Mesenchymal stem cell (in vitro differentiated cells and primary cell): ENCODE measurements at regions not wholly inside any gene's neighbourhood (a gene's known extent, or its start where the extent isn't known, plus 50 kb on each side); places are given as distances from the start of the nearest gene placed in this dataset.

ENCODE experiments used
- DNase-seq: peaks from one replicate; pipeline ENCODE4 v3.0.0-alpha.2; 2013
- H2AFZ ChIP-seq: one replicate; pipeline ENCODE4 v1.6.1; 2013; ENCODE audit warnings: low read depth, mild to moderate bottlenecking, control low read depth, inconsistent platforms, low read length, moderate library complexity
- H2AK5ac ChIP-seq: 2 replicates; pipeline ENCODE4 v1.6.1; 2013; ENCODE audit warnings: low read length, moderate library complexity, mild to moderate bottlenecking, inconsistent platforms; ENCODE audit not compliant: severe bottlenecking
- H2BK120ac ChIP-seq: one replicate; pipeline ENCODE4 v1.6.1; 2013; ENCODE audit warnings: low read depth, mild to moderate bottlenecking, inconsistent platforms, low read length, moderate library complexity
- H2BK12ac ChIP-seq, 2 experiments: one replicate each; pipeline ENCODE4 v1.6.1; 2013; ENCODE audit warnings: inconsistent platforms in 2 of 2, low read length in 2 of 2, mild to moderate bottlenecking in 2 of 2, moderate library complexity in 2 of 2, control low read depth in 1 of 2
- H2BK15ac ChIP-seq: one replicate; pipeline ENCODE4 v1.6.1; 2013; ENCODE audit warnings: mild to moderate bottlenecking, low read depth, inconsistent platforms; ENCODE audit not compliant: poor library complexity, severe bottlenecking
- H2BK5ac ChIP-seq: 2 replicates; pipeline ENCODE4 v1.6.1; 2013; ENCODE audit warnings: low read depth, mild to moderate bottlenecking, low read length, control low read depth, inconsistent platforms; ENCODE audit not compliant: poor library complexity, severe bottlenecking
- H3K14ac ChIP-seq, 2 experiments: one replicate each; pipeline ENCODE4 v1.6.1; 2013; ENCODE audit warnings: inconsistent platforms in 2 of 2, low read length in 2 of 2, control low read depth in 1 of 2, mild to moderate bottlenecking in 1 of 2, moderate library complexity in 1 of 2
- H3K18ac ChIP-seq, 2 experiments: one replicate each; pipeline ENCODE4 v1.6.1; 2013; ENCODE audit warnings: inconsistent platforms in 2 of 2, low read length in 2 of 2, control low read depth in 1 of 2, low read depth in 1 of 2, mild to moderate bottlenecking in 1 of 2
- H3K23ac ChIP-seq, 2 experiments: one replicate each; pipeline ENCODE4 v1.6.1; 2013; ENCODE audit warnings: inconsistent platforms in 2 of 2, low read length in 2 of 2, mild to moderate bottlenecking in 2 of 2, moderate library complexity in 2 of 2, control low read depth in 1 of 2
- H3K27ac ChIP-seq: 2 replicates; pipeline ENCODE4 v1.5.1; 2013; ENCODE audit warnings: mild to moderate bottlenecking, moderate library complexity, low read length, control low read depth, inconsistent platforms; ENCODE audit not compliant: poor library complexity, severe bottlenecking
- H3K27me3 ChIP-seq, 2 experiments: 2 replicates each; pipeline versions ENCODE4 v1.6.1 to v1.7.0; 2013; ENCODE audit warnings: low read length in 2 of 2, mild to moderate bottlenecking in 2 of 2, moderate library complexity in 2 of 2, control low read depth in 1 of 2, inconsistent platforms in 1 of 2; ENCODE audit not compliant: control insufficient read depth in 1 of 2, insufficient read depth in 1 of 2
- H3K36me3 ChIP-seq, 2 experiments: 2 replicates each; pipeline versions ENCODE4 v1.6.1 to v1.7.0; 2013; ENCODE audit warnings: low read length in 2 of 2, control low read depth in 1 of 2, inconsistent platforms in 1 of 2, low read depth in 1 of 2, mild to moderate bottlenecking in 1 of 2; ENCODE audit not compliant: insufficient read depth in 2 of 2, control insufficient read depth in 1 of 2
- H3K4ac ChIP-seq, 2 experiments: one replicate each; pipeline ENCODE4 v1.6.1; 2013; ENCODE audit warnings: inconsistent platforms in 2 of 2, low read length in 2 of 2, mild to moderate bottlenecking in 2 of 2, moderate library complexity in 2 of 2, control low read depth in 1 of 2, low read depth in 1 of 2
- H3K4me1 ChIP-seq: 2 replicates; pipeline ENCODE4 v1.6.1; 2013; ENCODE audit warnings: low read depth, low read length, control low read depth; ENCODE audit not compliant: control insufficient read depth, insufficient read depth
- H3K4me2 ChIP-seq: 2 replicates; pipeline ENCODE4 v1.6.1; 2013; ENCODE audit warnings: low read length, mild to moderate bottlenecking, inconsistent platforms; ENCODE audit not compliant: poor library complexity, severe bottlenecking
- H3K4me3 ChIP-seq, 2 experiments: 2 replicates each; pipeline versions ENCODE4 v1.5.1 to v1.7.0; 2013; ENCODE audit warnings: low read length in 2 of 2, mild to moderate bottlenecking in 2 of 2, control low read depth in 1 of 2, low read depth in 1 of 2; ENCODE audit not compliant: insufficient read depth in 1 of 2
- H3K79me1 ChIP-seq: replicated peaks from 2 replicates; pipeline ENCODE4 v1.6.1; 2013; ENCODE audit warnings: mild to moderate bottlenecking, control low read depth, low read length, inconsistent platforms; ENCODE audit not compliant: poor library complexity, severe bottlenecking
- H3K9ac ChIP-seq: 2 replicates; pipeline ENCODE4 v1.7.0; 2013; ENCODE audit warnings: mild to moderate bottlenecking, low read length, moderate library complexity
- H3K9me3 ChIP-seq: 2 replicates; pipeline ENCODE4 v1.7.0; 2013; ENCODE audit warnings: mild to moderate bottlenecking, low read length; ENCODE audit not compliant: control insufficient read depth
- H4K8ac ChIP-seq: one replicate; pipeline ENCODE4 v1.6.1; 2013; ENCODE audit warnings: inconsistent platforms, mild to moderate bottlenecking, low read length, moderate library complexity
- H4K91ac ChIP-seq: one replicate; pipeline ENCODE4 v1.6.1; 2013; ENCODE audit warnings: mild to moderate bottlenecking, low read length, inconsistent platforms
- WGBS: methylation state at CpG from one replicate; pipeline ENCODE4 v1.1.7; 2013; ENCODE audit warnings: mixed read lengths; 5-methylcytosine and 5-hydroxymethylcytosine counted together

- Histone ChIP-seq H2AK5ac (no peak overlapping the region), H3K23ac (no peak overlapping the region), H3K9me3 (no peaks in the 10 kb centered on the region), H3K4me1 (no peaks in the 10 kb centered on the region), H3K4me2 (no peak overlapping the region), H2BK5ac (no peak overlapping the region), H3K27ac (no peak overlapping the region), H3K18ac (no peak overlapping the region), H2BK12ac (no peak overlapping the region), H2BK15ac (no peak overlapping the region), H3K14ac (no peak overlapping the region), H4K8ac (no peak overlapping the region), H3K4me3 (no peak overlapping the region), H3K79me1 (no peaks in the 10 kb centered on the region), H2AFZ (no peak overlapping the region), H3K36me3 (no peaks in the 10 kb centered on the region), H4K91ac (no peak overlapping the region), H2BK120ac (no peak overlapping the region), H3K4ac (no peak overlapping the region), H3K9ac (no peak overlapping the region), H3K27me3 (peaks cover 0 to 8% of the 10 kb centered on the region in 2 experiments)
- no peak for DNase-seq
- WGBS: 29% methylated on average over 3 of the region's 3 CpGs
These were observed 137.8 kb upstream of the CCL2 start for GRCh38 chr17:34117332-34117731.

GRCh38 chr17:34117811-34118210 lies 137.3 kb upstream of the CCL2 start:
- H3K27me3 ChIP-seq: peaks cover 0 to 8% of the 10 kb centered on the region in 2 experiments
- H3K4ac ChIP-seq: no peak overlapping the region
- H2BK5ac ChIP-seq: no peak overlapping the region
- H3K4me2 ChIP-seq: no peak overlapping the region
- no peak overlapping the region for H3K23ac ChIP-seq
- H2BK12ac ChIP-seq: no peak overlapping the region
- H3K4me1 ChIP-seq: no peaks in the 10 kb centered on the region
- no peak for DNase-seq
- no peak overlapping the region for H2BK15ac ChIP-seq
- no peak overlapping the region for H3K4me3 ChIP-seq
- no peak overlapping the region for H2BK120ac ChIP-seq
- no peak overlapping the region for H2AK5ac ChIP-seq
- H3K18ac ChIP-seq: no peak overlapping the region
- H3K9ac ChIP-seq: no peak overlapping the region
- no peak overlapping the region for H4K8ac ChIP-seq
- H3K27ac ChIP-seq: no peak overlapping the region
- WGBS: 73% methylated on average over 1 of the region's 1 CpG
- no peaks in the 10 kb centered on the region for H3K36me3 ChIP-seq
- H3K79me1 ChIP-seq: no peaks in the 10 kb centered on the region
- no peak overlapping the region for H3K14ac ChIP-seq
- no peaks in the 10 kb centered on the region for H3K9me3 ChIP-seq
- H4K91ac ChIP-seq: no peak overlapping the region
- H2AFZ ChIP-seq: no peak overlapping the region

GRCh38 chr17:34118564-34118963 lies 136.5 kb upstream of the CCL2 start:
- Histone ChIP-seq H4K91ac (no peak overlapping the region), H3K4me3 (no peak overlapping the region), H3K9ac (no peak overlapping the region), H3K14ac (no peak overlapping the region), H2AFZ (no peak overlapping the region), H3K36me3 (no peaks in the 10 kb centered on the region), H3K4me1 (no peaks in the 10 kb centered on the region), H3K9me3 (no peaks in the 10 kb centered on the region), H3K79me1 (no peaks in the 10 kb centered on the region), H3K27ac (no peak overlapping the region), H3K4me2 (no peak overlapping the region), H2BK15ac (no peak overlapping the region), H2BK120ac (no peak overlapping the region), H3K4ac (no peak overlapping the region), H3K23ac (no peak overlapping the region), H3K27me3 (peaks cover 0 to 10% of the 10 kb centered on the region in 2 experiments), H3K18ac (no peak overlapping the region), H2BK12ac (no peak overlapping the region), H4K8ac (no peak overlapping the region), H2BK5ac (no peak overlapping the region), H2AK5ac (no peak overlapping the region)
- no peak for DNase-seq
- 74% methylated on average over 3 of the region's 3 CpGs for WGBS

- Histone ChIP-seq H3K27ac (no peak overlapping the region), H3K14ac (no peak overlapping the region), H3K18ac (no peak overlapping the region), H2BK12ac (no peak overlapping the region), H2BK5ac (no peak overlapping the region), H2AK5ac (no peak overlapping the region), H3K9ac (no peak overlapping the region), H3K79me1 (no peaks in the 10 kb centered on the region), H2AFZ (no peak overlapping the region), H3K36me3 (no peaks in the 10 kb centered on the region), H3K27me3 (peaks cover 0 to 22% of the 10 kb centered on the region in 2 experiments), H4K8ac (no peak overlapping the region), H3K9me3 (no peaks in the 10 kb centered on the region), H2BK120ac (no peak overlapping the region), H4K91ac (no peak overlapping the region), H3K4me3 (no peak overlapping the region), H3K4me1 (no peaks in the 10 kb centered on the region), H2BK15ac (no peak overlapping the region), H3K4me2 (no peak overlapping the region), H3K4ac (no peak overlapping the region), H3K23ac (no peak overlapping the region)
- no peak for DNase-seq
- WGBS: 40% methylated on average over 4 of the region's 4 CpGs
These were observed 133.8 kb upstream of the CCL2 start for GRCh38 chr17:34121311-34121710.
